PFSK-1 (cell line): ENCODE measurements at regions not wholly inside any gene's neighbourhood (a gene's known extent, or its start where the extent isn't known, plus 50 kb on each side); places are given as distances from the start of the nearest gene placed in this dataset.

Experiments used
- FOXP2 ChIP-seq: optimal IDR thresholded peaks from 2 replicates; pipeline ENCODE3; 2011; ENCODE audit warnings: borderline replicate concordance, control low read depth, inconsistent platforms; ENCODE audit not compliant: insufficient read depth; ENCODE audit errors: extremely low read length, extremely low read depth
- POLR2AphosphoS5 ChIP-seq: IDR thresholded peaks from 2 replicates; pipeline ENCODE4 v1.6.1; 2012; ENCODE audit warnings: low read depth, mild to moderate bottlenecking, control low read depth, low read length, moderate library complexity
- REST ChIP-seq, 2 experiments: IDR thresholded peaks; 2 replicates each; pipeline versions ENCODE4 v1.6.1 to v1.8.0; 2011 to 2012; ENCODE audit warnings: low read depth in 2 of 2, low read length in 2 of 2, control low read depth in 1 of 2, inconsistent platforms in 1 of 2, mild to moderate bottlenecking in 1 of 2, moderate library complexity in 1 of 2; ENCODE audit not compliant: insufficient read depth in 1 of 2
- SIN3A ChIP-seq: IDR thresholded peaks from 2 replicates; pipeline ENCODE4 v1.6.1; 2012; ENCODE audit warnings: mild to moderate bottlenecking, low read length, moderate library complexity, borderline replicate concordance; ENCODE audit not compliant: insufficient read depth
- TAF1 ChIP-seq: IDR thresholded peaks from 2 replicates; pipeline ENCODE4 v1.6.1; 2012; ENCODE audit warnings: low read length, control low read depth, borderline replicate concordance; ENCODE audit not compliant: insufficient read depth

DNA sequence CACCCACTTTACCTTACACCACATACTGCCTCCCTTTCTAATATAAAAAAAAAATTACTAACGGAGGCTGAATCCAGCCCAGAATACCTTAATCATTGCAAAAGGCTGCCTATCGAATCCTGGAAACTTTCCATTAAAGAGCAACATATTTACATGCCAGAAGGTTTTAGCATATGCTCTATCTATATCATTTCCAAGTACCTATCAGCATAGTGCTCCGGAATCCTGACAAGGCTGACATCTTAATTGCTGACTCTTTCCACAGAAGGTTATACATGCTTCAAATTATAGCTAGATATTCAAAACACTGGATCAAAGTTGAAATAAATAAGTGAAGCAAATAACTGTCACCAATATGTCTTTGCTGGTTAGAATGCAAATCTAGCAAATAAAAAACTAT, 170.9 kb upstream of the CDK1 start:
- no peak for TF ChIP-seq POLR2AphosphoS5
- no peak for TF ChIP-seq TAF1
- TF ChIP-seq FOXP2 = no peak
- no peak for TF ChIP-seq REST (IDR thresholded peaks at IDR 0.05; ENCODE audit: insufficient read depth in 1 of 2, low read depth in 2 of 2, low read length in 2 of 2)
- TF ChIP-seq SIN3A = no peak

- no peak for TF ChIP-seq POLR2AphosphoS5
These were observed 171.8 kb upstream of the CDK1 start for GRCh38 chr10:60606343-60607080.

GRCh38 chr10:60605476-60605875, 172.8 kb upstream of the CDK1 start:
- TF ChIP-seq FOXP2 = no peak
- TF ChIP-seq TAF1 = no peak
- no peak for TF ChIP-seq REST (IDR thresholded peaks at IDR 0.05; ENCODE audit: insufficient read depth in 1 of 2, low read depth in 2 of 2, low read length in 2 of 2)
- TF ChIP-seq POLR2AphosphoS5 = no peak
- TF ChIP-seq SIN3A = no peak

DNA sequence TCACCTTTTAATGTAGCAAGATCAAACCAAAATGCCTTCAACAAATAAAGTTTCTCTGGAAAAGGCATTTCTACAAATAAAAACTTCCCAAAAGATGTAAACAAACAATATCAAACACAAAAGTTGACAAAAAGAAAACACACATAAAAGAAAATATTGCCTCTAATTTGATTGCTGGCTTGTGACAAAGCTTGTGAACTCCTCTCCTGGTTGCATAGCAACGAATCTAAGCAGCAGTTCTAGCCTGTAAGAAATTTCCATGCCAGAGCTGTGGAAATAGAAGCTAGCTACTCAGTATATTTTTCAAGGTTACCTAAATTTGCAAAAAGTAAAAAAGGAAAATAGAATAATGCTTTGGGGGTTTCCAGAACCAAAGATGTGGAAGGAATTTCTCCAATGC, 173.9 kb upstream of the CDK1 start:
- TF ChIP-seq REST (IDR thresholded peaks at IDR 0.05; ENCODE audit: insufficient read depth in 1 of 2, low read depth in 2 of 2, low read length in 2 of 2) (no peak), FOXP2 (no peak), SIN3A (no peak), POLR2AphosphoS5 (no peak), TAF1 (no peak)

GRCh38 chr10:60597513-60597912, 180.8 kb upstream of the CDK1 start:
- TF ChIP-seq REST (IDR thresholded peaks at IDR 0.05; ENCODE audit: insufficient read depth in 1 of 2, low read depth in 2 of 2, low read length in 2 of 2) (no peak), FOXP2 (no peak), SIN3A (no peak), POLR2AphosphoS5 (no peak), TAF1 (no peak)
